Stimulated activated CD8-positive, alpha-beta memory T cell treated with anti-CD3 and anti-CD28 coated beads, Interleukin-12 subunit alpha, Interleukin-12 subunit beta, amount 100 ng/mL, for 1 hour (primary cell): ENCODE measurements at regions not wholly inside any gene's neighbourhood (a gene's known extent, or its start where the extent isn't known, plus 50 kb on each side); places are given as distances from the start of the nearest gene placed in this dataset.
"Not testable (repeated sequence)": the region's sequence is repeated elsewhere in the genome, so short reads cannot be mapped to it uniquely, and the experiment has no call there.

ENCODE experiments used
- DNase-seq: peaks from one replicate; pipeline ENCODE4 v3.0.0-alpha.2; 2020; ENCODE audit warnings: low read depth

- DNase-seq = no peak
Observed at GRCh38 chr2:64251497-64252250, 107.5 kb upstream of the PELI1 start.

- not testable (repeated sequence) for DNase-seq
Observed at GRCh38 chr2:64252251-64252978, 108.2 kb upstream of the PELI1 start.

- not testable (repeated sequence) for DNase-seq
Observed at GRCh38 chr2:64253421-64253820, 109.2 kb upstream of the PELI1 start.

- DNase-seq = no peak
Observed at GRCh38 chr2:64258566-64258965, 114.3 kb upstream of the PELI1 start.

GRCh38 chr2:64259312-64259711 lies 115.1 kb upstream of the PELI1 start:
- no peak for DNase-seq

DNA sequence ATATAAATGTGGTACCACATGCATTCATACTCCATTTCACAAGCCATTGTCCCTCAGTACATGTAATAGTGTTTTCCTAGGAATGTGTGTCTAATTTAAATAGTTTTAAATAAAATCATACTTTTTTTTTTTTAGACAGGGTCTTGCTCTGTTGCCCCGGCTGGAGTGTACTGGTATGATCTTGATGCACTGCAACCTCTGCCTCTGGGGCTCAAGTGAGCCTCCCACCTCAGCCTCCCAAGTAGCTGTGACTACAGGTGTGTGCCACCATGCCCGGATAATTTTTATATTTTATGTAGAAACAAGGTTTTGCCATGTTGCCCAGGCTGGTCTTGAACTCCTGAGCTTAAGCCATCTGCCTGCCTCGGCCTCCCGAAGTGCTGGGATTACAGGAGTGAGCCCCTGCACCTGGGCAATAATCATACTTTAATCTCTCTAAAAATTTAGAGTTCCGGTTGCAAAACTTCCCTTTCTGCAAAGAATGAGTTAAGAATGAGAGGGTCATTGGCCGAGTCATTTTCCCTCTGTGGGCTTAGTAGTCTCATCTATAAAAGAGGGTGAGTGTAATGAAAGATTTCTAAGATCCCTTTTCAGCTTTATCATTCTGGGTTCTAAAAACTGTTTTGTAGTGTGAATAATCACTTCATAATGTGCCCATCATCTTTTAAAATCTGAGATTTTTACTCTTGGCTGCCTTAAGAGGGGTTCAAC lies 116.0 kb upstream of the PELI1 start:
- no peak for DNase-seq

GRCh38 chr2:64260817-64261216 lies 116.6 kb upstream of the PELI1 start:
- DNase-seq = no peak

- no peak for DNase-seq
Observed at GRCh38 chr2:64262071-64262470, 117.9 kb upstream of the PELI1 start.

DNA sequence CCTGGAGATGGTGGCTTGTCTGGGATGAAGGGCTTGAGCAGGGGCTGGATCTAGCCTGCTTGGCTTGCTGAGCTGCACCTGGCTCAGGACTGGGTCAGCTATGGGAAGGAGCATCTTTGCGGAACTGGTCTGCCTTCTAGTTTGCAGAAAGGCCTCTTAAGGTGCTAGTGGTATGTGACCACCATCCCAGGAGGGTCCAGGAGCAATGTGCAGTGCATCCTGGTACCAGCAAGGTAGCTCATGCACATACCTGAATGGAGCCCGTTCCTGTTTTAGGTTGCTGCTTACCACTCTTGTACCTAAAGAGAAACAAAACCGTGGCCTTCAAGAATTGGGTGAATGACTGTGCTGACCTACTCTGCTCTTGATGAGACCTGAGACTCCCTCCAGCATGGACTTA lies 118.6 kb upstream of the PELI1 start:
- no peak for DNase-seq

DNA sequence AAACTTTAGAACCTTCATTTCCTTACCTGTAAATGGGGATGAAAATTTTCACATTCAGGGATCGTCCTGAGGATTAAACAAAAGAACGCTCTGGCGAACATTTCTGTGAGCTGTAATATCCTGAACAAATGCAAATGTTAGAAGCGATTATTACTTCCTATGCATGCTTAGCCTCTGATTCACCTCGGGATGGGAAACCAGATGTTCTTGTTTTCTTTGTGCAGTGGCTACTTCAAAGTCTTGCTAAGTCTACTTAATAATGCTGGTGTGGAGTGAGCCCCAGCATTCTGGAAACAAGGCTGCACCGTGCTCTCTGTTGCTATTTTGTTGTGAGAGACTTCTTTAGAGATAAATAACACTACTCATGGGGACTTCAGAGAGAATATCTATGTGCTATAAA lies 119.1 kb upstream of the PELI1 start:
- DNase-seq = no peak

DNA sequence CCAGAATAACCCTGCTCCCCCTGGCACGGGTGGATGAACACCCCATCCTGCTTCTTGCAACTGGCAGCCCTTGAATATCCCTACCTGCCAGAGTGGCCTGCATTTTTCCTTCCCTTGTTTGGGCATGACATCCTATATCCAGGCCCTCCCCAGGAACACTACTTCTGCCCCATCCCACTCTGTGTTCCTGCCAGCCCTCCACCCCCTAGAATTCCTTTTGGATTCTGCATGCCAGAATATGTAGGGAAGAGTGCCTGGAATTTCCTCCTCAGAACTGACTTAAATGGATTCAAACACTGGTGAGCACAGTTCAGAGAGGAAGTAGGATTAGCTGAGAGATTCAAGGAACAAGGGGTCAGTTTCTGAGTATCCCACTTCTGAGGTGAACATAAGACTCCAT lies 123.5 kb upstream of the PELI1 start:
- DNase-seq = no peak

DNA sequence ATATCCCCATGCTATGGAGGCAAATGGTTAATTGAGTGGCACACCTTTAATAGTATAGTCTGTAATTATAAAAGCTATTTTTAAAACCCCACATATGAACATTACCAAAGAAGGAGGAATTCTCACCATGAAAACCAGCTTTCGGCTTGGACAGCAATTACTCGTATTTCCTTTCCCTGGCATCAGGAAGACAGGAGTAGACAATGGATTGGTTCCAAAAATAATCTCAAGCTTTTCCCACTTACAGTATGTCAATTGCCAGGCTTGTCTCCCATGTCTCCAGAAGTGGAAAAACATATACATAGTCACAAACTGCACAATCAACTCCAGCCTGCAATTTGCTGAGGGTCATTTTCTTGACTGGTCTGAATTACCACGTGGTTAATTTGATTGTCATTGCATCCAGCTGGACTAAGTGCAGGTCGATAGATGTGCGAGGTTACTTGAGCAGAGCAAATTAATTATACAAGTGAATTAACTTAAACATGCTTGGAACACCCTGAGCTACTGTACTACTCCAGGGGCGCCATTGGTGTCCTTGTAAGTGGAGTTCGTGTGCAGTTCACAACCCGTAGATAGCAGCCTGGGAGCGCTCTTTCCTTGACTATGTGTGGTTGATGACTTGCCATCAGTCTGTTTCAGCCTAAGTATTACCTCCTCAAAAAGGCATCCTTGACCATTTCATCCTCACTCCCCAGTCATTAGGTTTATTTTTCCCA lies 124.3 kb upstream of the PELI1 start:
- DNase-seq = no peak

DNA sequence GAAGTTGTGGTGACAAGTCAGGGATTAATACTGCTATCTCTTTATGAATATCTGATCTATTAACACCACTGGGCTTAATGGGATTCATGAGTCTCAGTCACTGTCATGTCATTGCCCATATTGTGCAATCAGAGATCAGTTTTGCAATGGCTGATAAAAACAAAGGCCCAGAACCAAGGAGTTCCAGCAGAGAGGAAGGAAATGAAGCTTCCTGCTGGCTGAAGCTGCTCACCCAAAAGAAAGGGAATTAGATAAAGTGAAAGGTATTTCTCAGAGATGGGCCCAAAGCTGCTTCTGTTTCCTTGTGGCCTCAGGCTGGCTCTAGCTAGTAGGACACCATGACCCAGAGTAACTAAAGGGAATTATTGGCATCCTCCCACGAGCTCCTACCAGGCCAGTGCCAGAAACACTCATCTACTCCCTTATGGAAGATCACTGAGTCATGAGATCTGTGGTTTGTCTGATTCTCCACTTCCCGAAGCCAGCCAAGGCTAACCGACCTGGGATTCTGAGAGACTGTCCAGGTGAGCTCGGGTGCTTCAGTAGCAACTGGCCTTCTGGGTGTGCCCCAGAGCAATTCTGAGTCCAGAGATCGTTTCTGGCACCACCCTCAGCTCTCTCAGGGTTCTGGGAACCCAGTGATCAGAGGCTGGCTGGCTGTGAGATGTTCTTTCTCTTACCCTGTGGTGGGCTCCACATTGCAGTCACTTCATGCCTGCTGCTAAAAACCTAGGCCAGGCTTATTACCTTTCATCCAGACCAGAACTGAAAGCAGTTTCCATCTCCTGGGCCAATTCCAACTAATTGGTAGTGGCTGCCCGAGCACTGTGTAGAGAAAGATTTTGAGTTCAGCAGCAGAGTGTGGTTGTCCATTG lies 129.5 kb upstream of the PELI1 start:
- no peak for DNase-seq

DNA sequence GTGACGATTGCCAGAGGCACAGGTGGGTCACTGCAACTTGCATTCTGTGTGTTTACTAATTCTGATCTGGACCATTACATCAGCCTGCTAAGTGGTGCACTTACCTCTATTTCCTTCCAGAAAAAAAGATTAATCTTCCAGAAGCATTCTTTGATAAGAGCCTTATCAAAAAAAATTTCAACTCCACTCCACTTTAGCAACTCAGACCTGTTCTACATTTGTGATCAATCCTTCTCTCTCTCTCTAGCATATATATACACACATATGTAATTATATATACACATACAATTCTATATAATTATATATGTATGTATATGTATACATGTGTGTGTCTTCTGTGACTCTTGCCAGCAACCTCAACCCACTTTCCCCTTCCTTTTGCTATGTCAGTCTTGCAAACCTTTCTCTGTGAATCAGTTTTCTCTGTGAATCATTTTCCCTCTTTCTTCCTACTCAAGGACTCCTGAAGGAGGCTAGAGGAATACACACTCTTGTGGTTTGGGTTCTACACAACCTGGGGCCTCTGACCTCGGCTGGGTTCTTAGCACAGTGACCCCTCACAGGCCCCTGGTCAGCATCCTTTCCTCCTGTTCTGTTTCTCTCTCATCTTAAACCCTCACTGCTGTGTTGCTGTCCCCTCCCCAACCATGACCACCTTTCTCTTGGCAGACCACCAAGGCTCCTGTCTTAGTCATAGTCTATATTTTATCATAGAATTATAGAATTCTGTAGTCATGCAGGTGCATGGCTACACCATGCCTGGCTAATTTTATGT lies 130.4 kb upstream of the PELI1 start:
- DNase-seq = no peak

- DNase-seq = no peak
Observed at GRCh38 chr2:64275174-64275466, 130.9 kb upstream of the PELI1 start.

GRCh38 chr2:64276417-64277095 lies 132.3 kb upstream of the PELI1 start:
- no peak for DNase-seq

DNA sequence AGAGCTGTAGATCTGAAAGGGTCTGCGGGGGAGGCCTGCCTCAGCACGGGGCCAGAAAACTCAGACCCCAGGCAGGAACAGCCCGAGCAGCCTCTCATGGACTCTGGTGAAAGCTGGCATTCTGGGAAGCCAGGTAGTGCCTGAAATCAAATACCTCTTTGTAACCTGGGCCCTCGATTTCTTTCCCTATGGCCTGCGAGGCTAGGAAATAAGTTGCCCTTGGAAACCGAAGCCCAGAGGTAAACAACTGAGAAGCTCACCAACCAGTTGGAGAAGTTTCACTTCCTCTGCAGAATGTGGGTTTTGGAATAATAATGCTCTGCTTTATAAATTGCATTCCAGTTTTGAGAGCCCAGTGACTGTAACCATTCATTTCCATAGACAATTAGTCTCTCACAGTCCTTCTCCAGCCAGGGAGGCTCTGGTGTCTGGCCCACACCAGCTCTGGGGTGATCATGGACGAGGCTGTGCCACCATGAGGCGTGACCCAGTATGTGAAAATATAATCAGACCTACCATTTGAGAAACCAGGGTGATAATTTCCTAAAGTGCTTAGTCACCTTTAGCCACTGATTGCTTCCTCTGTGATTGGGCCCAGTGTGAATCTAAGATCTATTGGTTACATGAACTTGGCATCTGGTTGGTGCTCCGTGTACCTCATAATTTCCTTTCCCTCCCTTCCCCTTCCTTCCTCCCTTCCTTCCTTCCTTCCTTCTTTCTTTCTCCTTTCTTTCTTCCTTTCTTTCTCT lies 133.1 kb upstream of the PELI1 start:
- DNase-seq = no peak

DNA sequence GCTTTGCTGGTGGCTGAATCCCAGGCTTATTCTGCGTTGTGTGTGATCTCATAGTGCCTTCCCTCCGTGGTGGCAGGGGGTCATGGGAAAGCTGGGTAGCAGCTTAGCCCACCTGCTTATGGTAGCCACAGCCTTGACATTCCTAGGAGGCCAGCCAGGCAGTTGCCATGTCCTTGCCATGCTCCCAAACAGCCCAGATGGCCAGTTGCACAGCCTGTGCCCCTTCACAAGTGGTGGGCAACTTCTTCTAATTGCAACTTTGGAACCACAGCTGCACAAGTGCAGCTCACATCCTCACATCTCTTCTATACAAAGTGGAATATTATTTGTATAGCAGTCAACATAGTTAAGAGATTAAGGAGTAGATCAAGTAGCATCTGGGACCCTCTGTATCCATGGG lies 136.6 kb upstream of the PELI1 start:
- DNase-seq = not testable (repeated sequence)

- no peak for DNase-seq
Observed at GRCh38 chr2:64283006-64283570, 138.9 kb upstream of the PELI1 start.
